Stimulated activated CD4-positive, alpha-beta T cell treated with anti-CD3 and anti-CD28 coated beads, Interleukin-4, amount 100 ng/mL, for 4 hours (primary cell): ENCODE measurements at regions not wholly inside any gene's neighbourhood (a gene's known extent, or its start where the extent isn't known, plus 50 kb on each side); places are given as distances from the start of the nearest gene placed in this dataset.
"Not testable (repeated sequence)": the region's sequence is repeated elsewhere in the genome, so short reads cannot be mapped to it uniquely, and the experiment has no call there.

ENCODE experiments used
- DNase-seq, 2 experiments: peaks; one replicate each; pipeline ENCODE4 v3.0.0-alpha.2; 2020

DNA sequence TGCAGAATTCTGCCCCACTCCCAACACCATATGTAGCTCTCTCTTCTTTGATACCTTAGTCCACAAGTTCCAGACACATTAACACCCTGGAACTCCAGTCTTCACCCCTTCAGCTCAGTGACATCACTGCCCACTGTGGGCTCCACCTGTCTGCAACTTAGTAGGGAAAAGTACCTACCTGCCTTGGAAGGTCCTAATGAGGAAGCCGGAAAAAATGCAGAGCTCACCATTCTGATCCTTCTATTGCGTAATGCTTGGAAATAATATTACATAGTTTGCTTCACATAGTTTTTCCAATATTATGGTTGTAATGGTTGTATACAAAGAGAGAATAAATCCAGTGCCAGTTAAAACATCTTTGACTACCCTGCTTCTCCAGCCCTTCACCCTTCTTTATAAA is 738.4 kb downstream of the RNF144A start:
- no peak for DNase-seq

DNA sequence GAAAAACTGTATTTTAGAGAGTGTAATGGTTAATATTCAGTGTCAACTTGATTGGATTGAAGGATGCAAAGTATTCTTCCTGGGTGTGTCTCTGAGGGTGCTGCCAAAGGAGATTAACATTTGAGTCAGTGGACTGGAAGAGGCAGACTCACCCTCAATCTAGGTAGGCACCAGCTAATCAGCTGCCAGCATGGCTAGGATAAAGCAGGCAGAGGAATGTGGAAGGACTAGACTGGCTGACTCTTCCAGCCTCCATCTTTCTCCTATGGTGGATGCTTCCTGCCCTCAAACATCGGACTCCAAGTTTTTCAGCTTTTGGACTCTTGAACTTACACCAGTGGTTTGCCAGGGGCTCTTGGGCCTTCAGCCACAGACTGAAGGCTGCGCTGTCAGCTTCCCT is 740.3 kb downstream of the RNF144A start:
- DNase-seq, result not testable (repeated sequence)

DNA sequence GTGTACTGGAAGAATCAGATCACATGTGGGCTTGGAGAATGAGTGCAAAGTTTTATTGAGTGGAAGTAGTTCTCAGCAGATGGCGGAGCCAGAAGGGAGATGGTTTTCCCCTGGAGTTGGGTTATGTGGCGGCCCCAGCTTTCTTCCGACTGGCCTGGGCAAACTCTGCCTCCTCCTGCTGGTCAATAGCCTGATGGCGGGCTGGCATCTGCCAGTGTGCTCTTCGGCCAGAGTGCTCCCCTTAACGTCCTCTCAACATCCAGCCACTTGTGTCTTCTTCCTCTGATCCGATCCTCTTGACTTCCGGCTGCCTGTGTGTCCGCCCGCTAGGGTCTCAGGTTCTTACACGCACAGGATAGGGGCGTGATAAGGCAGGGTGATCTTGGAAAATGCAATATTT is 741.3 kb downstream of the RNF144A start:
- DNase-seq, result no peak

DNA sequence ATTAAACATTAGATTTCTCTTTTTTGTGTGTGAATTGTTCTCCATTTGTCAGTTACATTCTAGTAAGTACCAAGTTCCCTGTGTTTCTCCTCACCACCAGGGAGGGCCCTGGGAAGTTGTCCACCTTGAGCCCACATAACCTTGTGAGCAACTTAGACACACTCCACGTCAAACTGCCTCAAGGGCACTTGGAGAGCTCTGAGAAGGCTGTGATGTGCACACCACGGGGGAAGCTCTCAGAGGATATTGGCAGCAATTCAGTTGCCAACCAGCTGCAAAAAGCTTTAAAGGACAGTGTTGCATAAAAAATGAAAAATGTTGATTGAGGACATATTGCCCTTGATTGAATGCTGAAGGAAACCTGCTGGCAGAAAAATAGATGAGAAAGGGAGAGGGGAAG is 743.6 kb downstream of the RNF144A start:
- DNase-seq, result no peak

DNA sequence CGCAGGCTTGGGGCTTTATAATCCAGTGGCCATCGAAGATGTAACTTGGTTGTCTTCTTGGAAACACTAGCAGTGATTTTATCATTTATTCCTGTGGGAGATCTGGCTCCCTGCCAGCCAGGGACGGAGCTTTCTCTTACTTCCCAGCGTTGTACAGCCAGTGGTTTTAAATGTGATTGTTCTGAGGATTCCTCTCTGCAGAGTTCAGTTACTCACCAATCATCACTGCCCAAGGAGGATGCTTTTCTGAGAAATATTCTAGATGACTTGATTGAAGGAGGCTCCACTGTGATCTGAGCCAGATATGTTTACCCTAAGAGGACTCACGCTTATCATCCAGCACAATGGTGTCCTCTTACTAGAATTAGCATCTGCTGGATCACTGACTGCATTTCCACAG is 744.3 kb downstream of the RNF144A start:
- no peak for DNase-seq

DNA sequence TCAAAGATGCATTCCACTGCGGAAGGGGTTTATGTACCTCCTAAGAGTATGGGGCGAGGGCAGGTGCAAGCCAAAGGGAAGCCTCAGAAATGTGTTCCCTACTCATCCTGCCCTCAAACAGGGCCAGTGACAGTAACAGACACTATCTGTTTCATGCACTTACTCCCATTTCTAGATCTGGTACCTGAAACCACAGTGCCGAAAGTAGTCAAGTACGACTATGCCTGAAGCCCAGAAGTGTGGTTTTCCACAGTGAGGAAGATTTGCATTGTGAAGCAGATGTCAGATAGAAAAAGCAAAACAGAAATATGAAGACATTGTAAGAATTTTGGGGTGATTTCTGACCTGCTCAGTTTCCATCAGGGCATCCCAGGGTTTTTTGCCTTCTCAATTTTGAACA is 748.7 kb downstream of the RNF144A start:
- DNase-seq, result no peak

DNA sequence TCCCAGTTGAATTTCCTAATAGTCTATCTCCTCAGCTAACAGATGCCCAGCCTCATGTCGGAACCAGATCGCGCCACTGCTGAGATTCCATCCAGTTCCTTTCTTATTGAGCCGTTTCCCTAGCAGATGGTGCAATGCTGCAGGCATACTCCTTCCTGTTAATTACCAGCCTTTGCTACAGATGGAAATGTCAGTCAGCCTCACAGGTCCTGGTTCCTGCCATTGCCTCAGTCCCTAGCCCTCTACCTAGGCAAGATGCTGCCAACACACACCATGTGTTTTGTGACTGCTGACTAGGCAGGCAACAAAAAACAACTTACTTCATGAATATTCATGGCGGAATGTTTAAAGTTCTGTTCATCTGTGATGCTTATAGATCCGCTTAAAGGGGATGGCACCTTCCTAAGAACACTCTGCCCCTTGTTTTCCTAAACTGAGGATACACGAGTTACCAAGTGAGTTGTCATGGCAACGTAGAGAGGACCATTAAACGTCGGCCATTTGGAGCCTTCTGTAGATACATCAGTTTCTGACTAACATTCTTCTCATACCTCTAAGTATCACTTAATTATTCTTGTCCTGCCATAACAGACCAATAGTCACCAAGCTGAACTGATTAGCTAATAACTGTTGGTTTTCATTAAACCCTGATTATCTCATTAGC is 749.5 kb downstream of the RNF144A start:
- no peak for DNase-seq

DNA sequence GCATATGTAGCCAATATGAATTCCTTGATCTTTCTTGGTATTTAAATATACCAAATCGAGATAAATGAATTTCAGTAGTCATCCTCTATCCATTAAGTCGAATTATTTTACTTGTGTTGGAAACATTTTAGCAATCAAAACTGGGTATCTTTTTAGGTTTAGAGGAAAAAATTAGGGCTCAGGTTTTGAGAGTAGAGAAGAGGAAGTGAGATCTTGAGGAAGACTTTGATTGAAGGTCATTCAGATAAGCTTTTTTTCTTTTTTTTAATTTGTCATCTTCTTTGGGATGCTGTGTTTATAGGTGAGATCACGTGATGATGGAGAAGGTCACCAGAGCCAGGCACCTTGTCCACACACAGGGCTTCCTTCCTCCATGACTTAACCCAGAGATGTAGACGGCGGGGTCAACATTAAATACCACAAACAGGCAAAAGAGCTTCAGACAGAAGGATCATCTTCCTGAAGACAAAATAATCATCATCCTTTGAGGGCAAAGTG is 750.1 kb downstream of the RNF144A start:
- no peak for DNase-seq

DNA sequence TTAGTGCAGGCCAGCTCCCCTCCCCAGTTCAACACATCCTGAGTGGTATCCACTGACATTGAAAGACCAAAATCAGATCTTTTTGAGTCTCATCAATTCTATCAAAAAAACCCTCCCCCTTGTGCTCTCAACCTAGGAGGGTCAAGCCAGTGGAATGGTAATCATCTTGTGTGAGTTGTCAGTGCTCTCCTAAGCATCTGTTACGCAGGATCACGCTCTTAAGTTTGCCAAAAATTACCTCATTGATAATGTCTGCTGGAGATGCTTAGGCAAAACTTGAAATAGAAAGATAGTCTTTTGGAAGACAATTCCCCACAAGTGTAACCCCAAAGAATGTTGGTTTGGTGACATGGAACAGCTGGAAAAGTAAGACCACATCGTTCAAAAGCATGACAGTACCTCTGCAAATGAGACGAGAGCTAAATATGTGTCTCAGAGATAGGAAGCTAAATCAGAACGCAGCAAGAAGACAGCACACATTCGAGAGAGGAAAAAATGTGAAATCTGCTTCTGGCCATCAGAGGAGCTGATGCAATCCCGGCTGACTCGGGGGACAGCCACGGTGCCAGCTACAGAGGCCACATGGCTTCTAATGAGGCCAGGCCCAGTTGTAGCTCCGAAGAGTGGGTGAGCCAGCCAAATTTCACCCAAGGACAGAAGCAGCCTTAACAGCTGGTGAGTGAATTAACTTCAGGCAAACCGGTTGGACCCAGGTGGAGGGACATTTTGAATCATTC is 753.9 kb downstream of the RNF144A start:
- DNase-seq, result no peak

DNA sequence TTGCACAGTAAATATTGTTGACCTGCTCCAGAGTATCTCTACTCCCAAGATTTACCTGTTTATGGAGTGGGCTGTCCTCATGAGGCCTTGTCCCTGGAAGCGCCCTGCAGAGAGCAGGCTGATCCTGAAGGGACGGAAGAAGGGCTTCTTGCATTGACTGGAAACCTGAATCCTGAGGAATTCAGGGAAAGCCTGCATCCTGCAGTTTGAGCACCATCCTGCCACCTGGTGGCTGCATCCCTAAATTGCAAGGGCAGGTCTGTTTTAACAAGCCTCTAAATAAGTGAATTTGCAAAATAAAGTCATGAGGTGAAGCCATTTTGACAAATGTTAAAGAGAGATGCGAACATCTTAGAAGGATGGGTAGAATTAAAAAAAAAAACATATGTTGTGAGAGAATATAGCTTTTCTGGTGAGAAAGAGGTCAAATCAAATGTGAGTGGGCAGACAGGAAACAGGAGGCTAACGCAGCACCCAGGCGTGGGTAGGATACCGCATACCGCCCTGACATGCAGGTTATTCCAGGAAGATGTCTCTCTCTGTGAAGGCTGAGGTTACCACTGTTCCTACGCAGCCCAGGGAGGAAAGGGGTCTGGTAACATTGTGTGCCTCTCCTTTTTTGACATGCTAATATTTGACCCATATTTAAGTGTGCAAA is 754.9 kb downstream of the RNF144A start:
- peak; percentile 37 to 62 for DNase-seq

DNA sequence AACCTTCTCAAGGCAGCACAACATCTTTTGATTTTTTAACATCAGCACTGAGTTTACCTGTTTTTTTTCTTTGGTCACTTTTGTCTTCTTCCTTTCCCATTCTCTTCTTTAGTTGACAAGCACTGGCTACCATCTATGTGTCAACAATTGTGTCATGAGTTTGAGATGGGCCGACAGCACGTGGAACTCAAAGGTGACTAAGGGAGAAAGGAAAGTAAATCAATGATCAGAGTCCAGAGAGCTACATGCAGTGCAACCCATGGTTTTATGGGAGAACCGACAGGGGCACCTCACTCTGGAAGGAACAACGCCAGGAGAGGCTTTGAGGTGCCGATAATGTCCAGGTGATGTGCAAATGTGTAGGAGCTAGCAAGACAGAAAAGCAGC is 755.5 kb downstream of the RNF144A start:
- DNase-seq, result no peak

DNA sequence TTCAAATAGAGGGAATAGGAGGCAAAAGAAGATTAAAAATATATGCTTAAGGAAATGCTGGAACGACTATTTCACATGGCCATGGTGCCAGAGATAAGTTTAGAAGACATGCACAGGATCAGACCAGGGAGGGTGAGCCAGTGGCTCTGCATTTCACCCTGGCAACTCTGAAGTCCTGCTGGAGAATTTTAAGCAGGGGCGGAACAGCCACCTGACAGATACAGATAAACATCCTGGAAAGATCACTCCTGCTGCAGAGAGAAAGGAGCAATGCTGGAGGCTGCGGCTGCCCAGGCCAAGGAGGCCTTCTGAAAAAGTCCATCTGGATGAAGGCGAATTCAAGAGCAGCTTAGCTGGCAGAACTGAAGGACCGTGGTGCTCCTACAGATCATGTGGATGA is 755.9 kb downstream of the RNF144A start:
- no peak for DNase-seq

DNA sequence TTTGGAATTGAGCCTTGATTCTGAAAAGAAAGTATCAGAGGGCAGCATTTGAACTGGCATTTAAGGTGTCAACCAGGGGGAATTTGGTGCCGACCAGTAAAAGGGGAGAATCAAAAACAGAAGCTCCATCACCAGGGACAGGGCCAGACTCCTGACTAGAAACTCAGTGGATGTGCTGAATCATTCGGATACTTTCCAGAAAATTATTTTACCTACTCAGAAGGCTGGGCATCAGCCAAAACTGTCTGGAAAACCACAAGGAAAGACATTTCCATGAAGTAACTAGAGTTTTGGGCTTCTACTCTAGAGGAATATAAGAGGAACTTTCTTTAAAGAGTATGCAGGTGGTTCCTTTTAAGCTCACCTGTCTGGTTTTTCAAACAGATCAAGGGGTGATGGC is 756.6 kb downstream of the RNF144A start:
- DNase-seq, result no peak

DNA sequence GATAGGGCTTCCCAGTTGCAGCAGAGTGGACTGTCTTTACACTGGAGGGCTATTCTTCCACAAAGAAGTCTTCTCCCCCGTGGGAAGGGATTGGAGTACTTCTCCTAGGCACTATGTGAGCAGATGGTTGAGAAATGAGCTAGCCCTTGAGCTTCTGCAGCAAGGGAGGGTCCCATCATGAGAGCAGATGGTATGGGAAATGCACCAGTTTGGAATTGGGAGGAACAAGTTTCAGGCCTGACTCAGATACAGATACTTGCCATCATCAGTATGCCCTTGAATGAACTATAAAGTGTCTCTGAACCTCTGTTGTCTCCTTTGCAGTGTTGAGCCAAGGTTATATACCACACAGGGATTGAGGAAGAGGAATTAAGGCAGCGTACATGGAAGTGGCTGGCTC is 757.4 kb downstream of the RNF144A start:
- DNase-seq, result no peak

DNA sequence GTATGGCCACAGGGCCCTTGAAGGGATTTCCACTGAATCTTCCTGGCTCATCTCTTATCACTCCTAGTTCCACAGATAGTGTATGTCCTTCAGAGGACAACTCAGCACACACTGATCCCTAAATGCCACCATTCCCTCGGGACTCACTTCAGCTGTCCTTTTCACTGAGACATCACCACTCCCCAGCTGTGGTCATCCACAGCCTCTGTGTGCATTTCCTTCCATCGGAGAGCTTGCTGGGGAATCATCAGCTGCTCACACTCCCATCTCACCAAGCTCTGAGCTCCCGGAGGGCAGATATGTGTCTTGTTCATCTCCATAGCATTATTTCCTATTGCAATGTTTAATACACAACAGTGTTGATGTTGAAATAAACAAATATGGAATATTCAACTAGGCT is 759.5 kb downstream of the RNF144A start:
- DNase-seq, result no peak

DNA sequence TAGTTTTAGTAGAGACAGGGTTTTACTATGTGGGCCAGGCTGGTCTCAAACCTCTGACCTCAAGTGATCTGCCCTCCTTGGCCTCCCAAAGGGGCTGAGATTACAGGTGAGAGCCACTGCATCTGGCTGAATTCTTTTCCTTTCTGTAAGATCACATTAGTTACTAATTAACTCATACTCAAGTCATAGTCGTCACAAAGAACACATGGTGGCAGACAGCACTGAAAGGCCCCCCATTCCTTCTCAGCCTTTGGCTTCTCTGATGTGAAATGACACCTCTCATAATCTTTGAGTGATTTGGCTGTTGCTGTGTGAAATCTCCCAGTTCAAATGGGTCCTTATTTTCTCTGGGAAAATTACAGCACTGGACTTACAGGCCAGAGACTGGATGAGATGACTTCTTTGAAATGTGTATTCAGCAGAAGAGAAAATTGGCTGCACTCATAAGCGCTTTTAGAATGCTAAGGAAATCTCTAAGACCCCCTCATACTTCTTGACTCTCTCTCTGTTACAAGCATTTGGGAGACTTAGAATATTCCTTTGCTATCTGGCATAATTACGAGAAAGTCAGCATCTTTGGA is 764.8 kb downstream of the RNF144A start:
- DNase-seq, result no peak

DNA sequence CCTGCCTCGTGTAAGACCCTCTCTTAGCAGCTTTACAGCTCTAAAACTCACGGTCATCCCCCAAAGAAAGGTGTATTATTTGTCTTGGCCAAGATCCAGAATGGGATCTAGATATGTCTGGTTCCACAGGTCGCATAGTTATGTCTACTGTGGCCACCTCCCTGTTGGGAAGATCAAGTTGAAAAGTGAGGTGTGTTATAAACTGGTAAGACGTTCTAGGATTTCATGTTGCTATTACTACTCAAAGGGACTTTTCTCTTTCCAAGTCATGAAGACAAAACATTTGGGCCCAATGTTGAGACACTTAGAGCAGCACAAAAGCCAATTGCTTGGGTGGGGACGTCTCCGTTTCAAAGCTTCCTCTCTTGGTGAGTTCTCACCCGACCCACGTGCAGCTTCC is 766.0 kb downstream of the RNF144A start:
- DNase-seq, result no peak

DNA sequence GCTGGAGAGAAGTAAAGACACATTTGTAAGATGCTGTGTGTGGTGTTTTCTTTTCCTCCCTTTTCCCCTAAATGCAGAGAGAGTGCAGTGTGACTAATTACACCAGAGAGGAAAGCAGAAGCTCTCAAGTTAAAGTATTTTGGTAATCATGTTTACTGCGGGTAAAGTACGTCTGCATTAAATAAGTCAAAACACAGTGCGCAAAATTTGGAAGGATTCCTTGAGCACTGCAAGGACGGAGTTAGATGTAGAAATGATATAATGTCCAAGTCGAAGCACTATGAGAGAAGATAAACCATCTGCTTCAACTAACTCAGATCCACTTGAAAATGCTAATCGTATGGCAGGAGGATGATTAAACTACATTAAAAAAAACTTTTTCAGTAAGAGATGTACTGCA is 766.5 kb downstream of the RNF144A start:
- DNase-seq, result no peak

DNA sequence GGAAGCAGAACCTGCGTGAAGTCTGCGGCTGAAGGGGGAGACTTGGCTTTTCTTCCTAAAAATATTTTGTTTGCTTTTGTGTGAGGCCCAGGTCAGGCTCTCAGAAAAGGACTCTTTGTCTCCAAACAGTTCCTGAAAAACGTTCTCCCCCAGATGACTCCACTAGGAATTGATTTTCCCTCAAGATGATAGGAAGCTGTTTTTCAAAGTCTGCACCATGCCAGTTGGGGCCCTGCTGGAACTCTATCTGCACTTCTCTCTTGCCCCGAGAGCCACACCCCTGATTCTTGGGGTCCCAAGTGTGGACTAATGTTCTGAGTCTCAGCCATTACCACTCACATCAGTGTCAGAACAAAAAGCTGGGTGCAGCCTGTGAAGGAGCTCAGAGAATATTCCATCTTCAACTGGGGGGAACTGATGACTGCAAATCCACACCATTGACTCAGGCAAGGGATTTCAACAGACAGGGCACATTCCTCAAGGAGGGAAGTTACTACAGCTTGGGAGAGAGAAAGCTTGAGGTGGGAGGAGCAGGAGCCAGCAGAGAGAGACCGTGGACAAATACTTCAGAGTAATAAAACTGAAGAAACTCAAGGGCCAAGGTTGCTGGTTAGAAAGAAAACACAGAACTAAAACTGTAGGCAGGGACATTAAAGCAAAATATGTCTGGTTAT is 768.3 kb downstream of the RNF144A start:
- DNase-seq, result no peak

DNA sequence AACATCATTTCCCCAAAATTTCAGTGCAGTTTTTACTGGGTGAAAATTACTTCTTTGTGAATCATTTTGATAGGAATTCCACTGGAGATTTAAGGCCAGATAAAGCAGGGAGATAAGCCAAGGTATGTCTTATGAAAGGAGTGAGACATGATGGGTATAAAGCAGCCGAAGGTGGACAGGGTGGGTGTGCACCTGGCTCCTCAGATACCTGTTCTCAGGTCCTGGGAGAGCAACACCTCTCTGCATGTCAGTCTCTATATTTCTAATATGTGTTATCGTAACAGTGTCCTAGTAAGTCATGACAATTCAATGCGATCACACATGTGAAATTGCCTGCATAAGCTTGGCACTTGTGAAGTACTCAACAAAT is 768.8 kb downstream of the RNF144A start:
- DNase-seq, result no peak

DNA sequence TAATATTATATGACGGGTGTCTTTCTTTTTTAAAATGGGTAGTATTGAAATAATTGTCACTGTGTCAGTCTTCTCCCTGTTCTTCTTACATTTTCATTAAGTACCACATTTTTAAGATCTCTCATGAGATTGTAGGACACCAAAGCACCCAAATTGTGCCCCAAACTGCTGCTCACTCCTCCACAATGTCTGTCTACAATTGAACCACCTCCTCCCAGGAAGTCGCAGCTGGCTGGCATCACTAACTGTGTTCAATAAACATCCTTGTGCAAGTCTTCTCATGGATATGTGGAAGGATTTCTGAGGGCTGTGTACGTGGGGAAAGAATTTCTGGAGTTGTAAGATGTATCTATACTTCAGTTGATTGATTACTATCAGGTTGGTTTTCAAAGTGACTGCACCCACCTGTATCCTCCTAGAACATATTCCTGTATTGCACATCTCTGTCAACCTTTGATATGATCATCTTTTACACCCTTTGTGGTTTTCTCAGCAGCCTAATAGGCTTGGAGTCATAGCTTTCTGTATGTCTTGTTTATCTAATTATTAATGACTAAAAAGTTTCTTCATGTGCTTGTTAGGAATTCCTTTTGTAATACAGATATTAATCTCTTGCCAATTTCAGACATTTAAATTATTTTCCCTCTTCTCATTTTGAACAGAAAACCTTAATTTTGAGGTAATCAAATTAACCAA is 774.9 kb downstream of the RNF144A start:
- no peak for DNase-seq

DNA sequence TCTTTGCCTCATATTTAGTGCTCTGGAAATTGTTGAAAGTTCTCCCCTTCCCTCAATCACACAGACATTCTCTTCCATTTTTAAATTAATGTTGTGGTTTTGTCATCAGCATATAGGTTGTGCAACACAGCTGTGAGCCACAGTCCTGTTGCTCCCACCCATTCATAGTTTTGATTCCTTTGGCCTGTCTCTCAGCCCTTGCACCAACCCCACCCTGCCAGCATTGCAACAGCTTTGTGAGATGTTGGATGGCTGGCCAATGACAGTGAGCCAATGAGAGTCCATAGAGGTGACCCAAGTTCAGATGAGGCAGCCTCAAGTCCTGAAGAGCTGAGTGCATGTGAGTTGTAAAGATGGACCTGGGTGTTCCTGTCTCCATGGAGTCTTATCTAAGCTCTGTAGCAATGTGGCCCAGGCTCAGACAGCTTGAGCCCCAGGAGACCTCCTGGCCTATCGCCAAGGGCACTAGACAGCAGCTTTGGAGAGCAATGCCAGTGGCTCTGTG is 775.5 kb downstream of the RNF144A start:
- no peak for DNase-seq
